NCI-H2029 treated with DMSO at 0.1 percent for 48 hours (cell line): ENCODE measurements at regions not wholly inside any gene's neighbourhood (a gene's known extent, or its start where the extent isn't known, plus 50 kb on each side); places are given as distances from the start of the nearest gene placed in this dataset.

Source experiments
- DNase-seq: peaks from one replicate; lab custom pipeline; 2025; lab: John Stamatoyannopoulos, UW

DNA sequence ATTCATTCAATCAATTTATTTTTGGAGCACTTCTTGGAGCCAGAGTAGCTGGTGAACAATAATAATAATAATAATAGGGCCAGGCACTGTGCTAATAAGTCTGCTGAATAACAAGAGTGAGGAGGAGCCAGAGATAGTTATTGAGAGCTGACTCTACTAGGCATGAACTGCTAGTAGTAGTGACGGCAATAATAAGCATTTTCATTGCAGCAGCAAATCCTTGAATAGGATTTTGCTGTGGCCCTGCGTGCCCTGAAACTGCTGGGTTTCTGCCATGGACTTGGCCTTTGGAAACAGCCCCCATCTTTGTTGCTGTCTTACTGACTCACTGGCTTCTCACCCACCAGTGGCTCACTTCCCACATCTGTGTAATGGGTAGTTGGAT is 545.9 kb downstream of the MIAT start:
- no peak for DNase-seq

DNA sequence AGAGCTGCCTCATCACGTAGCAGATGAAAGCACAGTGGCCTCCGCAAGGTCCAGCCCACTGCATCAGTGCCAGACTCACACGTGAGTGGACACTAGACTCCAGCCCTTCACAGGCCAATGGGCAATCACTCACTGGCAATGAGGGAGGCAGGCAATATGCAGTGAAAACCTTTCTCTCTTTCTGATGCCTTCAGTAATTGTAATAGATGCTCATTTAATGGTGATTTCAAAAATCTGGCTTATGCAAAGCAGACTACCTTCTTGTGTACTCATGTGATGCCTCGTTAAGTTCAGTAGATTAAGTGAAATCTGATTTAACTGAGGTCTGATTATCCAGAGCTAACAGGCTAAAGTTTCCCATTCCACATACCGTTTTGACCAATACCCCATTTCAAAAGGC is 546.9 kb downstream of the MIAT start:
- DNase-seq: no peak

- DNase-seq: no peak
Observed at GRCh38 chr22:27204817-27205216, 547.4 kb downstream of the MIAT start.

GRCh38 chr22:27205492-27206373 is 548.3 kb downstream of the MIAT start:
- DNase-seq: no peak

DNA sequence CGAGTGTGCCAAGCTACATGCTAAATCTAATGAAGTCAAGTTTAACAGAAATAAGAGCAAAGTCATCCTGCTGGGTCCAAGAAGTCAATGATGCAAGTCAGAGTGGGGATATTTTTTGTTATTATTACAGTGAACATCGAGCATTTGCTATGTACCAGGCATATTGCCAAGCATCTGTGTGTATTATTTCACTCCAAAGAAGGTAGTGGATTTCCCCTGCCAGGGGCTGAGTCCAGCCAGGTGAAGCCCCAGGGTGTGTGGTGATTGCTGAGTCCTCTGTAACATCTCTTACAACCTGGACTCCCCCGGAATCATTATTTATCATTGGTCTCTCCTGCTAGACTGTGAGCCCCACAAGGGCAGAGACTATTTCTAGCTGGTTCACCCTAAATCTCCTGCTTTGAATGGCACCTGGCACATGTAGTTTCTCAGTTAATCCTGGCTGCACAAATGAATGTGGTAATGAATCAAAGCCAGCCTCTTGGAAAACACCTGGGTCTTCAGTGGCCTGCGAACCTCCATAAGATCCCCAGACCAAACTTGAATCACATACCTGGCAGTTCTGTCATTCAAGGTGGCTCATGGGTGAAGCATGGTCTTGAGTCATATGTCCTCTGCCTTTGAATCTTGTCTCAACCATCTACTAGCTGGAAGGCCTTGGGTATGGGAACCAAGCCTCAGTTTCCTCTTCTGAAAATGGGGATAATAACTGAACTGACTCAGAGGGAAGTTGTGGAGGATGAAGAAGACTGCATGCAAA is 549.2 kb downstream of the MIAT start:
- DNase-seq: no peak

DNA sequence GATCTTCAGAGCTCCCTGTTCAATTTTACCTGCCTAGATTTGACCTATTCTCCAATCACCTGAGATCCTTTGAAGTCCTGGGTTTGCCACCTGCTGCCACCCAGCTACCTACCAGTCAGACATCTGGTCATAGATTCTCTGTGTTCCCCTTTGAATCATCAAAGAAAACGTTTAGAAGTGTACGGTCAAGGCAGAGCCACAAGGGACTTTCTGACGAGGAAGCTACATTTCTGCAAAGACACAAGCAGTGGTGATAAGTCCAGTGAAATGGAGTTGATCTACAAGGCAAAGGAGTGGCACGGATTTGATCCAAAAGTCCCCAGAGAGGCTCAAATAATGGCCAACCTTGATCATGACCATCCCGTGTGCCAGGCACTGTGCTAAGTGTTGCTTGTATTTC is 549.9 kb downstream of the MIAT start:
- no peak for DNase-seq

GRCh38 chr22:27207907-27208306 is 550.5 kb downstream of the MIAT start:
- peak; percentile 29 for DNase-seq

DNA sequence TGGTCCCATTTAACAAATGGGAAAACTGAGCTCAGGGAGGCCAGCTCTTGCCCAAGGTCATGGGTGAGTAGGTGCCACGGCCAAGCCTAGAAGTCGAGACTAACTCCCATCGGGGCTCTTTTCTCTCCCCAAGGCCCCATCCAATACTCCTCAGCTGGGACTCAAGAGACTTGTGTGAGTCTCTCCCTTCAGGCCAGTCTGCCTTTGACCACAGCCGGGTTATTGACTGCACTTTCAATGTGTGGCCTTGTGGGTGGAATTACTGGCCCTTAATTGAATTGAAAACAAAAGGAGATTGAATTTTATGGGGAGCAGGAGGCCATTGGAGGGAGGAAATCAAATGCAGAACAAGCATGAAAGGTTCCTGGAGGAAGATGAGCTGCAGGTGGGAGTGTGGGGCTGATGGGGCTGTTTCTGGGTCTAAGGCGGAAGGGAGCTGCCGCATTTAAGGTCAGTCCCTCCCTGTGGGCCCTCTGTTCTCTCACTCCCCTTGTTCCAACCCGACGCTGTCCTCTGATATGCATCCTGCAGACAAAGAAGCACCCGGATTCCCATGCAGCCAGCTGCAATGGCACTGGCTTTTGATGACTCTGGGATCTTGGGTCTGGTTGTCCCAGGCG is 552.8 kb downstream of the MIAT start:
- DNase-seq: no peak

DNA sequence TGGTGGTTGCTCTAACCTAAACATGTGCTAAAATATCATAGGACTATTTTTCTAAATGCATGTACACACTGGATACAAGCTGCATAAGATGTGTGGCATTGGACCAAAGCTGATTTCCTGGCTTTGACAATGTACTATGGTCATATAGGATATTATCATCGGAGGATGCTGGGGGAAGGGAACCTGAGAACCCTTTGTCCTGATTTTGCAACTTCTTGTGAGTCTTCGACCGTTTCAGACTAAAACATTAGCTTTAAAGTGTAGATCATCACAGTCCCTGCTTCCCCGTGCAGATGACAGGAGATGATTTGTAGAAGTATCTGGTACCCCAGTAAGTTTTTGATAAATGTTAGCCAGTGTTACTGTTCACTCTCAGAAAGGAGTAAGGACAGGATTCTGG is 554.7 kb downstream of the MIAT start:
- DNase-seq: no peak

GRCh38 chr22:27212617-27213177 is 555.3 kb downstream of the MIAT start:
- DNase-seq: no peak

DNA sequence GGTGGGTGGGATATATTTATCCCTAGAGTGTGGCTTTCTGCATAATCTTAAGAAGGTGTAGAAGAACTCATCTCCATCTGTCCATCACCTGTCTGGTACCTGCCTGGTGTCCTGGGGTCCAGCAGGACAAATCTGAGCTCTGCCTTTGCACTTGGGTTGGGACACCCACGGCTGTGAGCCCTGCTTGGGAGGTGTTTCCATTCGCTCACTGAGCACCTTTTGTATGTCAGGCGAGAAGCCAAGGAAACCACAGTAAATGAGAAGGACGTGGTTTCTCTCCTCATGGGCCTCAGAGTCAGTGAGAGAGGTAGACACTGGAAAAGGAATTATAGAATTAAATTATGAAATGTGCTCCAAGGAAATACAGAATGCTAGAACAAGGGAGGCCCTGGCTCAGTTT is 555.9 kb downstream of the MIAT start:
- DNase-seq: no peak

DNA sequence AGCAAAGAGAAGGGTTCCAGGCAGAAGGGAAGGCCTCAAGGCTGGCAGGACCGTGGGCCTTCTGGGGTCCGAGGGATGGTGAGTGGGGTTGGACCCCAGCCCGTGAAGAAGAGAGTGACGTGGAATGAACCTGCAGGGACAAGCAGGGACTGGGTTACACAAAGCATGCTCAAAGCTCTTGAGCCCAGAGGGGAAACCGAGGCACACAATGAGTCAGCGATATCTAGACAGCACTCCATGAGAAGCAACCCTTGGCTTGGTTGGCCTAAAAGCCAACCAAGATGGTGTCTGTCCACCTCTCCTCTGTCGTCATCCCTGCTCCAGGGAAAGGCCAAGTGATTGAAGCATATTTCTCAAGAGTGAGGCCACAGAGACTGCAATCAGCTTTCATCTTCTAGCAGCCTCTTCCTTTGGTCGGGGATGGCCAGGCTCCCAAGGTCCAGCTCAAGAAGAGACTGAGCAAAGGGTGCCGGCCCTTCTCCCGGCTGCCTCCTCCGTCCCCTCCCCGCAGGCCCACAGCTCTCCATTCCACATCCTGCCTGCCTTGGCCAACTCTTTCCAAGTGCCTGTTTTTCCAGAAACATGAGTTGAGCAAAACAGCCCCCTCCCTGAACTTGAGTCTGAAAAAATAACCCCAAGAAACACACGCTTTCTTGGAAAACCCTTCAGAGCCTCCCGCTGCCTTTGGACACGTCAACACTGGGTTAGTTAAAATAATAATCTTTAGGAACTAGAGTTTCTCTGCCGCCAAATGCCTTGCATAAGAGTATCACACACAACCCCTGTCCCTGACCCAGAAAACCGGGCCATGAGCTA is 556.6 kb downstream of the MIAT start:
- DNase-seq: no peak

- no peak for DNase-seq
Observed at GRCh38 chr22:27214691-27215090, 557.3 kb downstream of the MIAT start.

GRCh38 chr22:27215871-27216270 is 558.5 kb downstream of the MIAT start:
- DNase-seq: no peak

- DNase-seq: no peak
Observed at GRCh38 chr22:27216444-27216843, 559.1 kb downstream of the MIAT start.

GRCh38 chr22:27217154-27217553 is 559.8 kb downstream of the MIAT start:
- no peak for DNase-seq

DNA sequence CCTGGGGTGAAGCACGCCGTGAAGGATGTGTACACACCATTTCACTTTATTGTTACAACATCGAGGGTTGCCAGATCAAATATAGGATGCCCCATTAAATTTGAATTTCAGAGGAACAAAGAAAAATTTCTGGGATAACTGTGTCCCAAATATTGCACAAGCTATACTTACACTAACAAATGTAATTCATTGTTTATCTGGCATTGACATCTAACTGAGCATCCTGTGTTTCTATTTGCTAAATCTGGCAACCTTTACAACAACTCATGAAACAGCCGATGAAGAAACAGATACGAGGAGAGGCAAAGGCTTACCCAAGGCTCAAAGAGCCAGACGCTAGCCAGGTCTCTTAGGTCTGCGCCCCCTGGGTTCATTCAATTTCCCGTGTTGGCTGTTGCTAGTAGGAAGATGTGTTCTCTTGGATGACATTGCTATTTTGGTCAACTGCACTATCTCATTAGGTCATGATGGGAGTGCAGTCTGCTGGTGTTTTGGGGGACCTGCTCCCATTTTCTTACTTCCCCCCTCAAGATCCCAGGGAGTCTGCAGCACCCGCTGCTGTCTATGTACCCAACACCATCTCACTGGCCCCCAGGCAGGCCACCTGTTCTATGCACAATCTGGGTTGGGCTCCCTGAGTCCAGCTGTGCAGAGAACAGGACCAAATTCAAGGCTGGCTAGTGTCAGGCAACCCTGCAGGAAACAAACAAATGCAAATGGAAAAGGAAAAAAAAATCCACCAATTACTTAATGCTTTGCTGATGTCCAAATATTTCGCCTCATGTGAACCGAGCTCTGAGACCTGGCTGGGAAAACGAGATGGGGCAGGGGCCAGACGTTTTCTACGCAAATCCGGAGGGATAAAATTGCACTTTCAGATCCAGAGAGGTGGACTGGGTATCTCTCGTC is 560.9 kb downstream of the MIAT start:
- DNase-seq: no peak

- DNase-seq: no peak
Observed at GRCh38 chr22:27219036-27219435, 561.6 kb downstream of the MIAT start.

DNA sequence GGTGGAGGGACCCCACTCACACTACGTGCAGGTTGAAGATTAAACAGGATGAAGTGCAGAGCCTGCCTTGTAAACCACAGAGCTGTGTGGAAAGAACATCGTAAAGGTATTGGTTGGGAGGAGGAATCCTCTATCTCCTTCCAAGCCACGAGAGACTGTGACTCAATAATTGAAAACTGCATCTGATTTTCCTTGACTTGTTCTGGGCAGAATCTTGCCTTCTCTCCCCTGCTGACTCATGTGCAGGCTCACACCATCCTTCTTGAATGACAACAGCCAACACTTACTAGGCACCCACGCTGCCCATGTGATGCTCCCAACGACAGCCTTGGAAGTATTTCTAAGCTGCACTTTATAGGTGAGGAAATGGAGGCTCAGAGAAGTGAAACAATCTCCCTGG is 563.0 kb downstream of the MIAT start:
- no peak for DNase-seq

GRCh38 chr22:27222178-27222577 is 564.8 kb downstream of the MIAT start:
- no peak for DNase-seq
